Immature natural killer cell (primary cell): ENCODE measurements at regions not wholly inside any gene's neighbourhood (a gene's known extent, or its start where the extent isn't known, plus 50 kb on each side); places are given as distances from the start of the nearest gene placed in this dataset.

Experiments
- DNase-seq, 3 donors: peaks; one replicate each; pipeline ENCODE4 v3.0.0; 2022; ENCODE audit warnings: mixed read lengths in 1 of 3
- H3K27ac Mint-ChIP-seq, 6 donors: one replicate each; pipeline ENCODE4 v1.8.0; 2020; ENCODE audit warnings: mixed read lengths in 6 of 6, mild to moderate bottlenecking in 5 of 6, inconsistent platforms in 4 of 6, moderate library complexity in 3 of 6
- H3K27me3 Mint-ChIP-seq, 3 donors: one replicate each; pipeline ENCODE4 v1.8.0; 2020 to 2021; ENCODE audit warnings: low read depth in 3 of 3, mild to moderate bottlenecking in 3 of 3, mixed read lengths in 3 of 3, moderate library complexity in 3 of 3, inconsistent platforms in 1 of 3
- H3K36me3 Mint-ChIP-seq, 3 donors: one replicate each; pipeline ENCODE4 v1.8.0; 2020; ENCODE audit warnings: mixed read lengths in 3 of 3, inconsistent platforms in 2 of 3, mild to moderate bottlenecking in 2 of 3
- H3K4me1 Mint-ChIP-seq, 2 donors: one replicate each; pipeline ENCODE4 v1.8.0; 2020; ENCODE audit warnings: inconsistent platforms in 2 of 2, mild to moderate bottlenecking in 2 of 2, mixed read lengths in 2 of 2, moderate library complexity in 1 of 2
- H3K4me3 Mint-ChIP-seq, 5 donors: one replicate each; pipeline ENCODE4 v1.8.0; 2020; ENCODE audit warnings: mild to moderate bottlenecking in 5 of 5, mixed read lengths in 5 of 5, inconsistent platforms in 3 of 5, moderate library complexity in 3 of 5
- H3K9me3 Mint-ChIP-seq, 6 donors: one replicate each; pipeline ENCODE4 v1.8.0; 2020; ENCODE audit warnings: mild to moderate bottlenecking in 6 of 6, mixed read lengths in 6 of 6, inconsistent platforms in 4 of 6, moderate library complexity in 3 of 6

DNA sequence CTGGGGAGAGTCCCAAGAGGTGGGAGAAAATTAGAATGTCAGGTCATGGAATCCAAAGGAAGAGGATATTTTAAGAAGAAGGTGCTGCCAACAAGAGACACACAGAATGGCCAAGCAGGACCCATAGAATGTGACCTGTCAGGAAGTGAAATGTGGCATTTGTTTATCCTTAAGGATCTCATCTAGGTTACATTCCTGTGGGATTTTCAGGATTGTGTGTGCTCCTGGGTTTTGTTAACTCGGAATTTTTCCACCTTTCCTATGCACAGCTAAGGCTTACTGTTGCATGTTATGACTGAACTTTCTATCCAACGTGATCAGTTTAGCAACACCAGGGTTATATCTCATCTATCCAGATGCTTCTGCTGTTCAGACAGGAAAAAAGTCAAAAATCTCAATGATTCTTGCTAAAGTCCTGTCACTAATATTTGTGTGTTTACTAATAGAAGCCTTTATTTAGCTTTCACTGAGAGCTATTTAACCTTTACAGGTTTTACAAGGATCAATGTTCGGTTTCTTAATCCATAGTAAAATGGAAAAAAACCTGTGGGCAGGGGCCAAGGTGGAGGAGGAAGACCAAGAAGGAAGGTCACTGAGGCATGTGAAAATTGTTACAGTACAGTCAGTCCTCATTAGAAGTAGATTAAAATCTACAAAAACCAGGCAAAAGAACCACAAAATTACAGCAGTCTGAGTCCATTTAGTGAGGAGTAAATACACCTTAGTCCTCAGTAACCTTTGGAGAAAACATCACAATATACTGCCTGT, 437.8 kb upstream of the NPVF start:
- Mint-ChIP-seq H3K27ac (no peak overlapping the region), H3K9me3 (no peaks in the 10 kb centered on the region), H3K27me3 (peaks cover 0 to 12% (median 8%) of the 10 kb centered on the region in 3 donors), H3K36me3 (no peaks in the 10 kb centered on the region), H3K4me1 (no peaks in the 10 kb centered on the region), H3K4me3 (no peak overlapping the region)
- DNase-seq = no peak

DNA sequence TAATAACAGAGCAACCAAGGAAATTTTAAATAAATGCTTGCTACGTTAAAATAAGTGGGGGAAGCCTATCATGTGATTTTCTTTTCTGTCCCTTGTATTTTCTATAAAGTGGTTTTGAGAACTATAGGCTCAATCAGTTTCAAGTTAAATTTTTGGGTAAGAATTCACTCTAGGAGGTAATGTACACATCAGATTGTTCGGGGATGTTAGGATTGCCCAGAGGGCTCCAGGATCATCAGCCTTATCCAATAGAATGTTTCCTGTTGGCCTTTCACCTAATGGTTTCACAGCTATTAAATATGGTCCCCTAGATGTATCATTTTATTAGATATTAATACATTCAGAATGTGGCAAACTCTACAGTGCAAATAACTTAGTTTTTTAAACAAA, 438.4 kb upstream of the NPVF start:
- no peak overlapping the region for H3K4me3 Mint-ChIP-seq
- no peak overlapping the region for H3K27ac Mint-ChIP-seq
- H3K27me3 Mint-ChIP-seq = peaks cover 0 to 12% (median 8%) of the 10 kb centered on the region in 3 donors

GRCh38 chr7:25669281-25669781, 441.0 kb upstream of the NPVF start:
- Mint-ChIP-seq H3K9me3 (no peaks in the 10 kb centered on the region), H3K4me1 (no peaks in the 10 kb centered on the region), H3K4me3 (no peak overlapping the region), H3K27me3 (peaks cover 0 to 8% (median 6%) of the 10 kb centered on the region in 3 donors), H3K27ac (no peak overlapping the region), H3K36me3 (no peaks in the 10 kb centered on the region)
- DNase-seq = no peak

More for the DNA sequence above, 438.4 kb upstream of the NPVF start:
- DNase-seq = no peak
- Mint-ChIP-seq H3K4me1 (no peaks in the 10 kb centered on the region), H3K36me3 (no peaks in the 10 kb centered on the region), H3K9me3 (no peaks in the 10 kb centered on the region)

DNA sequence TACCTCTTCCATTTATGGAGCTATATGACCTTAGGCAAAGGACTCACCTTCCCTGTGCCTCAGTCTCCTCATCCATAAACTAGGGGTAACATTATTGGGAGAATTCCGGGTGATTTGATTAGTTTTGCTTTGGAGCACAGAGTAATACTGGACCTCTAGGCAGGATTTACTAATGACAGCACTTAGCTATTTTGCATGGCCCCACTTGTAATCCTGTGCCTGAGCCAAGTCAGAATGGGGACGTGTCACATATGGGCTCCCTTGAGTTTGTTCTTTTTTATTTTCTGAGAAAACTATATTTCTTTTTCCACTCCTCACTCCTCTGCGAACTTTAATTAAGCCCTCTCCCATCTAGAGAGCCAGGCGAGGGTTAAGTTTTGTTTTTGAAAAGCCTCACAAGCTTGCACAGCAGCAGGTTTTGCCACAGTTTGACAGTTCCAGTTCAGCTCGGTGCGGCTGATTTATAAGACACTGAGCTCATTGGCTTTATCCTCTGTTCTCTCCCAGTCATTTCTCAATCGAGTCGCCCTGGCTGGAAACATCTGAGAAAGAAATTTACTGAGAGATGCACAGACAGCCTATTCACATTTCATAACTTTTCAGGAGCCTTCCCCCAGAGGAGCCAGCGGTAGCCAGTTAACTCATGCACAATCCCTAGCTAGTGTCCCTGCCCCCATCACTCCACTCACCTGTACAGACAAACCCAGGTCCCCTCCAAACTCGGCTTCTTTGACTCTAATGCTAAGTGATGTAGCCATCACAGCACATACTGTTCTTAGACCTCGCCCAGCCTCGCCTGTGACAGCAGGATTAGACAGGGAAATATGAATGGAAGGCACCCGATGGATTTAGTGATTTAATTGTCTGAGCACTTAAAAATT, 441.9 kb upstream of the NPVF start:
- peaks cover 0 to 6% (median 3%) of the 10 kb centered on the region in 3 donors for H3K27me3 Mint-ChIP-seq
- H3K36me3 Mint-ChIP-seq = no peaks in the 10 kb centered on the region
- no peak overlapping the region for H3K4me3 Mint-ChIP-seq
- no peak overlapping the region for H3K27ac Mint-ChIP-seq
- no peak for DNase-seq
- H3K9me3 Mint-ChIP-seq = no peaks in the 10 kb centered on the region
- no peaks in the 10 kb centered on the region for H3K4me1 Mint-ChIP-seq

GRCh38 chr7:25671111-25671510, 442.8 kb upstream of the NPVF start:
- no peak overlapping the region for H3K27ac Mint-ChIP-seq
- no peak overlapping the region for H3K4me3 Mint-ChIP-seq
- no peaks in the 10 kb centered on the region for H3K9me3 Mint-ChIP-seq
- no peaks in the 10 kb centered on the region for H3K36me3 Mint-ChIP-seq
- peaks cover 0 to 3% of the 10 kb centered on the region in 2 donors for H3K4me1 Mint-ChIP-seq
- DNase-seq = no peak
- H3K27me3 Mint-ChIP-seq = peaks cover 0 to 6% (median 0%) of the 10 kb centered on the region in 3 donors

DNA sequence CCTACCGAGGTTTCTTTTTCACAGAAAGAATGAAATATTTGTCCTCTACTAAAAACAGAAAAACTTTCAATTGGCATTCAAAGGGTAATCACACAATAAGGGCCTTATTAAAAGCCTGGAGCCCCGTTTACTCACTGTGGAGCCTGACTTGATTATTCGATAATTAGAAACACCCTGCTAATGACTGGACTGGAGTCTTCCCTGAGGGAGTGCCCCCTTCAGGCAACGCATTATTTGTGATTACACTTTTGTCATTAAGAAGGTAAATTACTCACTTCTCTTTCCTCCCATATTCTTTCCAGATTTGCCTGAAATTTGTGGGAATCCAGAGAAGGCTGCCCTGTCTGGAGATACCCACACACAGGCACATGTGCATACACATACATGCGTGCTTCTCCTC, 444.2 kb upstream of the NPVF start:
- Mint-ChIP-seq H3K27ac (no peak overlapping the region), H3K27me3 (peaks cover 0 to 9% (median 2%) of the 10 kb centered on the region in 3 donors), H3K4me1 (peaks cover 0 to 9% of the 10 kb centered on the region in 2 donors), H3K36me3 (no peaks in the 10 kb centered on the region), H3K4me3 (no peak overlapping the region), H3K9me3 (no peaks in the 10 kb centered on the region)
- DNase-seq = no peak

GRCh38 chr7:25675789-25676474, 447.6 kb upstream of the NPVF start:
- Mint-ChIP-seq H3K27ac (peak overlapping the region in 2 of 6 donors; percentile 53 to 73), H3K4me3 (no peak overlapping the region), H3K27me3 (peaks cover 2 to 9% (median 4%) of the 10 kb centered on the region in 3 donors)

GRCh38 chr7:25677595-25677994, 449.3 kb upstream of the NPVF start:
- H3K27me3 Mint-ChIP-seq = peaks cover 2 to 9% (median 4%) of the 10 kb centered on the region in 3 donors
- DNase-seq = no peak
- no peaks in the 10 kb centered on the region for H3K36me3 Mint-ChIP-seq
- H3K9me3 Mint-ChIP-seq = no peaks in the 10 kb centered on the region
- H3K4me1 Mint-ChIP-seq = peaks cover 0 to 9% of the 10 kb centered on the region in 2 donors
- H3K4me3 Mint-ChIP-seq = no peak overlapping the region
- H3K27ac Mint-ChIP-seq = no peak overlapping the region

More at GRCh38 chr7:25675789-25676474, 447.6 kb upstream of the NPVF start:
- Mint-ChIP-seq H3K9me3 (no peaks in the 10 kb centered on the region), H3K36me3 (no peaks in the 10 kb centered on the region), H3K4me1 (peaks cover 0 to 9% of the 10 kb centered on the region in 2 donors)
- DNase-seq = peak in 2 of 3 donors; percentile 17 to 44

DNA sequence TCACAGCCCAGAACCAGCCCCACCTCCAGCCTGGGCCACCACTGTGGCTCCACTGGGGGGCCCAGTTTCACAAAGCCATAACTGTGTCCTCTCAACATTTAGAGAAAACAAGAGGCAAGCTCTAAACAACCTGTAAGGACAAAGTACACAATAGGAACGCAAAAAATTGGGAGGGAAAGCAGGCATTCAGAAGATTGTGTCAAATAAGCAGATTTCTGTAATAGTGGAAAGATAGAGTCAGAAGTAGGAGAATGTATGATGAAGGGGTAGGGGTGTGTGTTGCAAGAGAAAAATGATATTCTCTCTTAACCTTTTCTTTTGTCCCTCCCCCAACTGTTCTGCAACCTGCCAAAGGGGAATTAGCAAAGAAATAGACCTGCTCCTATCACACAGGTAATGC, 449.9 kb upstream of the NPVF start:
- H3K36me3 Mint-ChIP-seq = no peaks in the 10 kb centered on the region
- peaks cover 2 to 9% (median 4%) of the 10 kb centered on the region in 3 donors for H3K27me3 Mint-ChIP-seq
- H3K4me1 Mint-ChIP-seq = peaks cover 0 to 15% of the 10 kb centered on the region in 2 donors
- no peak overlapping the region for H3K27ac Mint-ChIP-seq
- no peak for DNase-seq
- H3K4me3 Mint-ChIP-seq = no peak overlapping the region
- H3K9me3 Mint-ChIP-seq = no peaks in the 10 kb centered on the region

DNA sequence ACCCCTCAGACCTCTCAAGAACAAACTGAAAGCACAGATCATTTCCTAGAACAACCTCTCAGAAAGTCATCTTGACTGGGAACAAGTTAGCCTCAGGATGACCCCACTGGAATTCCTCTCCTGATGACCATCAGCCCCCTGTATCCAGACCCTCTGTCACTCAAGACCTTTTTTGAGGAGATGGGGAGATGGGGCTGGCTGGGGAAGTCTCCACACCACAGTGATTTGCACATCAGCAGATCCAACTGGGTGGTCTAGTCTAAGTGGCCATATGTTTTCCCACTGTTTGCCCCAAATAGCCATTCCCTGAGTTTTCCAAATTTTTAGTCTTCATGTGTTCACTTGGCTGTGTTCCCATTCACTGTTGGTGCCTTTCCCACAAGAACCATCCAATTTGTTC, 452.4 kb upstream of the NPVF start:
- peaks cover 0 to 3% (median 0%) of the 10 kb centered on the region in 6 donors for H3K9me3 Mint-ChIP-seq
- peaks cover 0 to 16% of the 10 kb centered on the region in 2 donors for H3K4me1 Mint-ChIP-seq
- no peak overlapping the region for H3K27ac Mint-ChIP-seq
- no peaks in the 10 kb centered on the region for H3K36me3 Mint-ChIP-seq
- no peak overlapping the region for H3K4me3 Mint-ChIP-seq
- DNase-seq = no peak
- peaks cover 4 to 9% (median 5%) of the 10 kb centered on the region in 3 donors for H3K27me3 Mint-ChIP-seq

DNA sequence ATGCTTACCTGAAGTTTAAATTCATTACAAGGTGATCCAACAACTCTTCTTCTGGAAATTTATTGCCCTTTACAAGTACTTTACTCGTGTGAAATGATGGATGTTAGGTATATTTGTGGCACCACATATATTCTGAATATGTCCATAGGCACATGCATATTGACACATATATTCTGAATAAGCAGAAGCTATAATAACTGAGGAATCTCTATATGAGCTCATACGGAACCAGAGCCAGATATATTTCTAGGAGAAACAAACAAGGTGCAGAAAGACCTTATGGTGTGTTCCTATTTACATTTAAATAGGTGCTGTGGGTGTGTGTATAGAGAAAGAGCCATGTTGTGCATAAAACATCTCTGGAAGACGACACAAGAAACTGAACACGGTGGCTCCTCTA, 456.1 kb upstream of the NPVF start:
- no peak for DNase-seq

DNA sequence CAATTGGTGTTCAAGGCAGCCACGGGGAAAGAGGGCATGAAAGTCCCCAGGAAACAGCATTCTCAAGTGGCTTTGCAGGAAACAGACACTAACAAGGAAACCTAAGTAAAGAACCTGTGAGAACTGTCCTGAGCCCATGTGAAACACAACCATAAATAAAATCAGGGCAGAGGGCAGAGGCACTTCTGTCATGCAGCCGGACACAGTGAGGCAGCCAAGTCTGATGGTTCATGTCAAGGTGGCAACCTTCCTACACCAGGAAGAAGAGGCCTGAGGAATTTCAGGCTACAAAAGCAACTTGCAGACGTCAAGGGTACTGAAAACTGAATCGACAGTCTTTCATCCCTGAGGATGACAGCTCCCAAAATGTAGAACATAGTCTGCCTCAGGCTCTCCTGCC, 458.2 kb upstream of the NPVF start:
- Mint-ChIP-seq H3K9me3 (peaks cover 0 to 3% (median 0%) of the 10 kb centered on the region in 6 donors), H3K27me3 (peaks cover 0 to 5% (median 0%) of the 10 kb centered on the region in 3 donors), H3K36me3 (no peaks in the 10 kb centered on the region), H3K27ac (no peak overlapping the region), H3K4me3 (no peak overlapping the region), H3K4me1 (peaks cover 0 to 12% of the 10 kb centered on the region in 2 donors)
- no peak for DNase-seq

More for the DNA sequence above, 456.1 kb upstream of the NPVF start:
- Mint-ChIP-seq H3K36me3 (no peaks in the 10 kb centered on the region), H3K9me3 (peaks cover 0 to 3% (median 0%) of the 10 kb centered on the region in 6 donors), H3K27ac (no peak overlapping the region), H3K4me1 (peaks cover 0 to 12% of the 10 kb centered on the region in 2 donors), H3K27me3 (peaks cover 0 to 5% (median 0%) of the 10 kb centered on the region in 3 donors), H3K4me3 (no peak overlapping the region)

DNA sequence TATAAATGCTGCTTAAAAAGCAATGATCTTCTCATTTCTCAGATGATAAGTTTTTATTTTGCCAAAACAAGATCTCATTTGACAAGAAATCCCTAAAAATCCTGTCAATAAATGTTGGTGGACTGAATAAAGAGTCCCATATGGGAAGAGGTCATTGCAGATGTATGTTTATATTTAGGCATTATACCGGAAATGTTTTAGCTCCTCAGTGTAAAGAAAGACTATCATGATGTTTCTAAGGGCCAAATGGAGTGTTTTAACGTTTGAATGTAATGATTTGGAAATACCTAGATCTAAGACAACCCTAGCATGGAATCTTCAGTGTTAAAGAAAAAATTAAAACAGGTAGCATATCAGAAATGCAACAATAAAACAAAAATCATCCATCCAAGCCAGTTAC, 457.8 kb upstream of the NFE2L3 start:
- no peak for DNase-seq
- Mint-ChIP-seq H3K27me3 (peaks cover 0 to 2% (median 2%) of the 10 kb centered on the region in 3 donors), H3K4me3 (no peak overlapping the region), H3K9me3 (peaks cover 0 to 2% (median under 1%) of the 10 kb centered on the region in 6 donors), H3K4me1 (no peaks in the 10 kb centered on the region), H3K27ac (no peak overlapping the region), H3K36me3 (no peaks in the 10 kb centered on the region)
